ENCODE measurements at regions not wholly inside any gene's neighbourhood (a gene's known extent, or its start where the extent isn't known, plus 50 kb on each side); places are given as distances from the start of the nearest gene placed in this dataset.

DNA sequence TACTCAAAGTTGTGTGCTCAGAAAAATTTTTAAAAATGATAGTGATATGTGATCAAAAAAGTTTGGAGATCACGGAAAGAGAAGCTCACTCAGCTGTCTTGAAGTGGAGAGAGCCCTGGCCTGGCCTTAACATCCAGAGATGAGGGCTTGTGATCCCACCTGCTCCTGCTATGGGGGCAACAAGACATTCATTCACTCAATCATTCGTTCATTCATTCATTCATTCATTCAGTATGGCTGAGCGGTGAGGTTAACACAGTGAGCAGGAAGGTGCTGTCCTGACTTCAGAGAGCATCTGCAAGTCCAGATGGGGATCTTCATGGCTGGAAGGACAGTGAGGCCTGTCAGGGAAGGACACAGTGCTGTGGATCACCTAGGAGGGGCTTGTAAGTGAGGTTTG is 112.3 kb downstream of the SLC25A47 start:
- ChIA-PET CTCF (interaction anchor here (1.5 kb wide), 1 partner anchor 13 kb away, joined by 5 read pairs; no protein-coding TSS in a partner anchor), POLR2A (interaction anchor here (1.4 kb wide), 1 partner anchor 8 kb away, joined by 3 read pairs; no protein-coding TSS in a partner anchor)
- no peaks in the 10 kb centered on the region for H3K27me3 Mint-ChIP-seq
- no peak for DNase-seq
- no peak overlapping the region for H3K27ac Mint-ChIP-seq
- no peak overlapping the region for H3K4me3 Mint-ChIP-seq
- no peaks in the 10 kb centered on the region for H3K9me3 Mint-ChIP-seq
- intact Hi-C loops (cut with micrococcal nuclease): no loop called here
- TF ChIP-seq, protein P1, sequence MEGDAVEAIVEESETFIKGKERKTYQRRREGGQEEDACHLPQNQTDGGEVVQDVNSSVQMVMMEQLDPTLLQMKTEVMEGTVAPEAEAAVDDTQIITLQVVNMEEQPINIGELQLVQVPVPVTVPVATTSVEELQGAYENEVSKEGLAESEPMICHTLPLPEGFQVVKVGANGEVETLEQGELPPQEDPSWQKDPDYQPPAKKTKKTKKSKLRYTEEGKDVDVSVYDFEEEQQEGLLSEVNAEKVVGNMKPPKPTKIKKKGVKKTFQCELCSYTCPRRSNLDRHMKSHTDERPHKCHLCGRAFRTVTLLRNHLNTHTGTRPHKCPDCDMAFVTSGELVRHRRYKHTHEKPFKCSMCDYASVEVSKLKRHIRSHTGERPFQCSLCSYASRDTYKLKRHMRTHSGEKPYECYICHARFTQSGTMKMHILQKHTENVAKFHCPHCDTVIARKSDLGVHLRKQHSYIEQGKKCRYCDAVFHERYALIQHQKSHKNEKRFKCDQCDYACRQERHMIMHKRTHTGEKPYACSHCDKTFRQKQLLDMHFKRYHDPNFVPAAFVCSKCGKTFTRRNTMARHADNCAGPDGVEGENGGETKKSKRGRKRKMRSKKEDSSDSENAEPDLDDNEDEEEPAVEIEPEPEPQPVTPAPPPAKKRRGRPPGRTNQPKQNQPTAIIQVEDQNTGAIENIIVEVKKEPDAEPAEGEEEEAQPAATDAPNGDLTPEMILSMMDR (IDR thresholded peaks at IDR 0.05): no peak
- ATAC-seq: no peak
- H3K36me3 Mint-ChIP-seq (ENCODE audit: low read depth): no peaks in the 10 kb centered on the region
- H3K4me1 Mint-ChIP-seq (ENCODE audit: low read depth): peaks cover 23% of the 10 kb centered on the region

DNA sequence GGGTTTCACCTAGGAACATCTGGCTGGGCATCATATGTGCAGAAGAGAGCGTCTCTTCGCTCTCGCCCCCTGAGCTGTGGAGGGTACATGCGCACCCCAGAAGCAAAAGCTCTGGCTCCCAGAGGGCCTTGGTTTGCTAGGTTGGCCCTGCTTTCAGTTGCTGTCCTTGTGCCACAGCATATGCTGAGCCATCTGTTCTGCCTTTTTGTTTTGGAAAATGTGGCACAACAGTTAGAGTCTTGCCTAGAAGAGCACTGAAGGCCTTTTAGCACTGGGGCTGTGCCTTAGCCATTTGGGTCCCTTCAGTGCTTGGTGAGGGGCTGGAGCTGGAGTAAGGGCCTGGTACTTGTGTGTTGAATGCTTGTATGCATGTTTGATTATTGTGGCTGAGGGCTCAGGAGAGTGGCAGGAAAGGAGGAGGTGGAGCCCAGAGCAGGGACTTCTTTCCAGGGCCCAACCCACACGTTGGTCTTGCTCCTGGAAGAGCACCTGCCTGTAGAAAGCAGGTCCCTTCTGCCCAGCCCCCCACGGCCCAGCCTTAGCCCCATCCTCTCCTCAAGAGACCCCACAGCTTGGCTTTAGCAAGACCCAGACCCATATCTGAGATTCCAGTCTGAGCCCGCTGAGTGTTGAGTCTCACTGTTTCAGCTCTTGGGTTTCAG is 113.7 kb downstream of the SLC25A47 start:
- Mint-ChIP-seq H3K27ac (no peak overlapping the region), H3K4me3 (no peak overlapping the region), H3K4me1 (ENCODE audit: low read depth) (peaks cover 28% of the 10 kb centered on the region), H3K9me3 (no peaks in the 10 kb centered on the region), H3K27me3 (no peaks in the 10 kb centered on the region), H3K36me3 (ENCODE audit: low read depth) (no peaks in the 10 kb centered on the region)
- DNase-seq: no peak
- POLR2A ChIA-PET: interaction anchor here (1.2 to 1.4 kb wide), 2 partner anchors 8 to 10 kb away, joined by 3 to 4 read pairs; no protein-coding TSS in a partner anchor
- intact Hi-C loops (cut with micrococcal nuclease): no loop called here
- CTCF ChIA-PET: interaction anchor here (1.3 to 2.5 kb wide), 5 partner anchors 12 to 216 kb away, joined by 4 to 7 read pairs (median 5); no protein-coding TSS in a partner anchor
- ATAC-seq: no peak
- TF ChIP-seq, protein P1 (IDR thresholded peaks at IDR 0.05): no peak

DNA sequence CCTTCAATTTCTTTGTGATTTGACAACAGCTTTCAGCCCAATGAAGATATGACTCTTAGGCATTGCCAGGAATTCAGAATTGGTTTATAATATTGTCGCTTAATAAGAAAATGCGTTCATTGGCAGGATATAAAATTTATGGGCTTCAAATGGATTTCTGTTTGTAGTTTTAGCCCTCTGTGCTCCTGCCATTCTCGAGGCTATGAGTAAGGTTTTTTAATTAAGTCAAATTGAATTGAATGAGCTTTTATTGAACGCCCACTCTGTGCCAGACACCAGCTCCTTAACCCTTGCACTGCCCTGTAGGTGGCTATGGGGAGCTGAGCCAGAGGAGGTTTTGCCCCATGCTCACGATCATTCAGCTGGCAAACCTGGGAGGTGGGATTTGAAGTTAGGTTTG is 115.1 kb downstream of the SLC25A47 start:
- ChIA-PET CTCF (interaction anchor here (1.0 to 6.2 kb wide), 5 partner anchors 8 to 218 kb away, joined by 3 to 67 read pairs (median 7); no protein-coding TSS in a partner anchor), POLR2A (interaction anchor here (2.0 kb wide), 1 partner anchor 13 kb away, joined by 5 read pairs; no protein-coding TSS in a partner anchor)
- no peak overlapping the region for H3K4me3 Mint-ChIP-seq
- intact Hi-C loops (cut with micrococcal nuclease): no loop called here
- ATAC-seq (no peak), DNase-seq (no peak)
- H3K27ac Mint-ChIP-seq: no peak overlapping the region
- H3K9me3 Mint-ChIP-seq: no peaks in the 10 kb centered on the region
- no peaks in the 10 kb centered on the region for H3K36me3 Mint-ChIP-seq (ENCODE audit: low read depth)
- TF ChIP-seq, protein P1 (IDR thresholded peaks at IDR 0.05): no peak
- H3K27me3 Mint-ChIP-seq: no peaks in the 10 kb centered on the region
- peaks cover 28% of the 10 kb centered on the region for H3K4me1 Mint-ChIP-seq (ENCODE audit: low read depth)

DNA sequence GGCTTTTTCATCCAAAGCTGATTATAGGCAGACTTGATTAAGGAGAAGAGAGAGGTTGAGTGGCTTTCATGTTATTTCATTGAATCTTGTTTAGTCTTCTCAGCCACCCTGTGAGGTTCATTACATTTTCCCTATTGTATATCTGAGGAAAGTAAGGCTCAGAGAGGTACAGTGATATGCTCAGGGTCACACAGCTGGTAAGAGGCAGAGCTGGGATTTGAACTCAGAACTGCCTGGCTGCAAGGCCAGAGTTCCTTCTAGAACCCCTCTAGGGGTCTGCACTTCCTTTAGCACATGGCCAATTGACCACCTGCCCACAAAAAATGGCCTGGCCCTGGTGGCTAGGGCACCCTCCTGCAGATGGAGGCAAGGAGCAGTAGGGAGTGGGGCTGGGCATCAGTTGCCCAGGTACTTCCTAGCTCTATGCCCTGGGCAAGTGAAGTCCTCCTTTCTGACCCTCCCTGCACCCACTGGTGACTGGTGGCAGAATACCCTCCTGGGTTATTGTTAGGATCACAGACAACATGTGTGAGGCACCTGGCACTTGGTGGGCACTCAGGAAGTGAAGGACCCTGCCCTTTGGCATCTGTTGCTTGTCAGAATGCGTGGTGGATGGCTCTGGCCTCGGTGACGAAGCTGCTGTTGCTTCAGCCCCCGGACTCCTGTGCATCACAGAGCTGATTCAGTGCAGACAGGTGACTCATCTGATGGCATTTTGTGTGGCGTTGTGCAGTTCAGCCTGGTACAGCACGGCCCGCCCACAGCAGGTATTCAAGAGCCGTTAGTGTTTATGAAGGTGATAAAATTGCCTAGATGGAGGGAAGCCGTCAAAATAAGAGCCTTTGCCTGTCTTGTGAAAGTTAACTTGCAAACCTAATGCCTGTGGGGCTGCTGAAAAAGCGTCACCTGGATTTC is 115.8 kb downstream of the SLC25A47 start:
- ChIA-PET POLR2A (interaction anchor here (1.1 to 2.0 kb wide), 2 partner anchors 13 to 207 kb away, joined by 4 to 5 read pairs; no protein-coding TSS in a partner anchor), CTCF (interaction anchor here (1.0 to 6.2 kb wide), 8 partner anchors 8 to 217 kb away, joined by 3 to 67 read pairs (median 3); no protein-coding TSS in a partner anchor)
- Mint-ChIP-seq H3K27ac (no peak overlapping the region), H3K36me3 (ENCODE audit: low read depth) (no peaks in the 10 kb centered on the region), H3K4me3 (no peak overlapping the region), H3K27me3 (no peaks in the 10 kb centered on the region), H3K9me3 (no peaks in the 10 kb centered on the region), H3K4me1 (ENCODE audit: low read depth) (peaks cover 28% of the 10 kb centered on the region)
- peak; percentile 99 for ATAC-seq
- peak; percentile 89 for DNase-seq
- TF ChIP-seq, protein P1 (IDR thresholded peaks at IDR 0.05): no peak
- intact Hi-C loops (cut with micrococcal nuclease): no loop called here
